IMR-90 (cell line): ENCODE measurements at regions not wholly inside any gene's neighbourhood (a gene's known extent, or its start where the extent isn't known, plus 50 kb on each side); places are given as distances from the start of the nearest gene placed in this dataset.

Experiments
- ATAC-seq: fragments of 200-7000 bp; cut with Tn5 transposase; 2 replicates; pipeline ENCODE4 v1.9.1; 2020; ENCODE audit warnings: low read depth, mild to moderate bottlenecking, moderate library complexity
- BruUV-seq: library from RNA; stranded (reverse); fragments of 400-500 nt; replicated peaks from 2 replicates; lab custom pipeline; 2021; lab: Mats Ljungman, UMichigan
- CTCF ChIA-PET: fragments of 300-600 bp; formaldehyde crosslinking; extraction: SDS; loops from one replicate; lab custom pipeline; 2021; ENCODE audit warnings: antibody characterized with exemption; lab: Yijun Ruan, JAX
- POLR2A ChIA-PET: fragments of 300-600 bp; sonication (Branson Sonifier 250); formaldehyde crosslinking; loops from one replicate; lab custom pipeline; 2022; ENCODE audit warnings: antibody characterized with exemption; ENCODE audit not compliant: unreplicated experiment; lab: Charles Lee
- DNase-seq: peaks from one replicate; pipeline ENCODE4 v3.0.0; 2013
- H2AFZ ChIP-seq: replicated peaks from 2 replicates; pipeline ENCODE3; 2013; ENCODE audit warnings: low read length, mild to moderate bottlenecking; ENCODE audit not compliant: poor library complexity
- H2AK5ac ChIP-seq: 2 replicates; pipeline ENCODE4 v1.6.1; 2013; ENCODE audit warnings: low read depth, low read length, inconsistent platforms
- H2AK9ac ChIP-seq: replicated peaks from 2 replicates; pipeline ENCODE3; 2013; ENCODE audit warnings: mild to moderate bottlenecking, low read depth, low read length, moderate library complexity; ENCODE audit not compliant: poor library complexity
- H2BK120ac ChIP-seq: 2 replicates; pipeline ENCODE4 v1.6.1; 2013; ENCODE audit warnings: low read depth, low read length, inconsistent platforms
- H2BK15ac ChIP-seq: 3 replicates; pipeline ENCODE4 v1.6.1; 2013; ENCODE audit warnings: low read depth, low read length, inconsistent platforms
- H2BK20ac ChIP-seq: 2 replicates; pipeline ENCODE4 v1.6.1; 2013; ENCODE audit warnings: low read depth, mild to moderate bottlenecking, inconsistent platforms, low read length, moderate library complexity
- H2BK5ac ChIP-seq: 2 replicates; pipeline ENCODE4 v1.6.1; 2013; ENCODE audit warnings: mild to moderate bottlenecking, low read depth, low read length, inconsistent platforms; ENCODE audit not compliant: poor library complexity, severe bottlenecking
- H3K14ac ChIP-seq: replicated peaks from 2 replicates; pipeline ENCODE4 v1.6.1; 2013; ENCODE audit warnings: low read depth, low read length, inconsistent platforms
- H3K18ac ChIP-seq: 2 replicates; pipeline ENCODE4 v1.6.1; 2013; ENCODE audit warnings: low read depth, low read length, control low read depth
- H3K23ac ChIP-seq: 2 replicates; pipeline ENCODE4 v1.6.1; 2013; ENCODE audit warnings: low read depth, low read length, inconsistent platforms
- H3K27ac ChIP-seq: 2 replicates; pipeline ENCODE4 v1.5.1; 2013; ENCODE audit warnings: mild to moderate bottlenecking, control low read depth, low read length; ENCODE audit not compliant: insufficient read depth
- H3K27me3 ChIP-seq: 2 replicates; pipeline ENCODE4 v1.6.1; 2013; ENCODE audit warnings: low read length; ENCODE audit not compliant: control insufficient read depth, insufficient read depth
- H3K36me3 ChIP-seq: 2 replicates; pipeline ENCODE4 v1.6.1; 2013; ENCODE audit warnings: low read length, mixed read lengths; ENCODE audit not compliant: control insufficient read depth, insufficient read depth
- H3K4ac ChIP-seq: 2 replicates; pipeline ENCODE4 v1.6.1; 2013; ENCODE audit warnings: low read depth, low read length, inconsistent platforms
- H3K4me1 ChIP-seq: 2 replicates; pipeline ENCODE4 v1.6.1; 2013; ENCODE audit warnings: low read length, mixed read lengths; ENCODE audit not compliant: control insufficient read depth, insufficient read depth
- H3K4me2 ChIP-seq: 2 replicates; pipeline ENCODE4 v1.6.1; 2013; ENCODE audit warnings: low read depth, mild to moderate bottlenecking, control low read depth, low read length, moderate library complexity
- H3K4me3 ChIP-seq: 2 replicates; pipeline ENCODE4 v1.5.1; 2013; ENCODE audit warnings: low read depth, mild to moderate bottlenecking, control low read depth, low read length, moderate library complexity; ENCODE audit not compliant: insufficient read depth
- H3K56ac ChIP-seq: 2 replicates; pipeline ENCODE4 v1.6.1; 2013; ENCODE audit warnings: low read length, inconsistent platforms; ENCODE audit not compliant: insufficient read depth; ENCODE audit errors: extremely low read depth
- H3K79me1 ChIP-seq, 2 experiments: 2 replicates each; pipeline ENCODE4 v1.6.1; 2013; ENCODE audit warnings: low read length in 2 of 2, inconsistent platforms in 1 of 2, low read depth in 1 of 2
- H3K9ac ChIP-seq: 2 replicates; pipeline ENCODE4 v1.6.1; 2013; ENCODE audit warnings: low read depth, low read length, control low read depth
- H3K9me1 ChIP-seq: 2 replicates; pipeline ENCODE4 v1.6.1; 2013; ENCODE audit warnings: low read length, inconsistent platforms; ENCODE audit not compliant: insufficient read depth
- H3K9me3 ChIP-seq: 2 replicates; pipeline ENCODE4 v1.6.1; 2013; ENCODE audit warnings: low read length; ENCODE audit not compliant: control insufficient read depth, insufficient read depth
- H4K20me1 ChIP-seq: 2 replicates; pipeline ENCODE4 v1.6.1; 2013; ENCODE audit warnings: low read length, inconsistent platforms; ENCODE audit not compliant: insufficient read depth
- H4K5ac ChIP-seq: 2 replicates; pipeline ENCODE4 v1.6.1; 2013; ENCODE audit warnings: mild to moderate bottlenecking, low read depth, low read length, control low read depth
- H4K8ac ChIP-seq, 2 experiments: 2 replicates each; pipeline ENCODE4 v1.6.1; 2013; ENCODE audit warnings: low read depth in 2 of 2, low read length in 2 of 2, control low read depth in 1 of 2, inconsistent platforms in 1 of 2
- H4K91ac ChIP-seq: 2 replicates; pipeline ENCODE4 v1.6.1; 2013; ENCODE audit warnings: low read depth, low read length, inconsistent platforms; ENCODE audit not compliant: insufficient read depth
- CHD1 ChIP-seq: IDR thresholded peaks from 2 replicates; pipeline ENCODE4 v1.6.1; 2012; ENCODE audit warnings: low read depth, low read length, improper control_type of control experiment
- MXI1 ChIP-seq: IDR thresholded peaks from 2 replicates; pipeline ENCODE4 v1.6.1; 2012; ENCODE audit warnings: low read depth, mild to moderate bottlenecking, low read length, moderate library complexity, borderline replicate concordance
- POLR2A ChIP-seq: IDR thresholded peaks from 2 replicates; pipeline ENCODE4 v1.6.1; 2012; ENCODE audit warnings: mild to moderate bottlenecking, low read depth, low read length
- RAD21 ChIP-seq: IDR thresholded peaks from 2 replicates; pipeline ENCODE4 v1.6.1; 2012; ENCODE audit warnings: low read length, improper control_type of control experiment
- WGBS, 2 experiments: methylation state at CpG; one replicate each; pipeline versions ENCODE4 v1.1.5 to v1.1.7; 2013; ENCODE audit warnings: missing lambda C conversion rate in 2 of 2; ENCODE audit not compliant: insufficient read length in 1 of 2; ENCODE audit errors: extremely low coverage in 2 of 2; 5-methylcytosine and 5-hydroxymethylcytosine counted together
- dilution Hi-C: fragments of 300-500 bp; cut with HindIII; formaldehyde crosslinking; loops from one replicate; pipeline ENCODE4 v1.14.3; 2018; ENCODE audit warnings: low sequenced_read_pairs; ENCODE audit not compliant: unreplicated experiment
- in situ Hi-C: fragments of 300-500 bp; cut with MboI; formaldehyde crosslinking; loops from 3 replicates; pipeline ENCODE4 v1.14.3; 2019; ENCODE audit warnings: low sequenced_read_pairs, inconsistent platforms, mixed read lengths
- intact Hi-C: fragments of 100-400 bp; cut with micrococcal nuclease; formaldehyde crosslinking; loops from 2 replicates; pipeline ENCODE4 v1.10.0; 2022

- Histone ChIP-seq H3K14ac (no peak overlapping the region), H2BK5ac (no peak overlapping the region), H2BK15ac (no peak overlapping the region), H3K4me3 (no peak overlapping the region), H3K4me2 (no peak overlapping the region), H2BK20ac (no peak overlapping the region), H3K56ac (no peak overlapping the region), H3K4me1 (no peaks in the 10 kb centered on the region), H4K8ac (no peak overlapping the region), H3K23ac (no peak overlapping the region), H3K18ac (no peak overlapping the region), H3K9me1 (no peaks in the 10 kb centered on the region), H2AK9ac (no peak overlapping the region), H4K20me1 (no peaks in the 10 kb centered on the region), H3K4ac (no peak overlapping the region), H2BK120ac (no peak overlapping the region), H3K79me1 (no peaks in the 10 kb centered on the region), H3K9me3 (no peaks in the 10 kb centered on the region), H4K91ac (no peak overlapping the region), H4K5ac (no peak overlapping the region), H2AFZ (no peak overlapping the region), H3K27ac (no peak overlapping the region), H3K9ac (no peak overlapping the region), H2AK5ac (no peak overlapping the region), H3K36me3 (no peaks in the 10 kb centered on the region), H3K27me3 (no peaks in the 10 kb centered on the region; the same call in 1 of the 2 replicates)
- TF ChIP-seq POLR2A (no peak), RAD21 (no peak), MXI1 (no peak), CHD1 (no peak)
- dilution Hi-C loops: no loop called here
- no peak for ATAC-seq
- no peak for DNase-seq
- intact Hi-C loops: loop anchor here (2.0 kb wide), 1 partner anchor 48 kb away; no protein-coding TSS in a partner anchor
- POLR2A ChIA-PET: no interaction called here
- no CpG with 5 or more reads among the region's 3 CpGs for WGBS, 2 experiments
- CTCF ChIA-PET: no interaction called here
- BruUV-seq: no TSS peak
- in situ Hi-C loops: no loop called here
These were observed 172.8 kb upstream of the CXCL13 start for GRCh38 chr4:77432717-77433417.
